ENCODE measurements at regions not wholly inside any gene's neighbourhood (a gene's known extent, or its start where the extent isn't known, plus 50 kb on each side); places are given as distances from the start of the nearest gene placed in this dataset.

DNA sequence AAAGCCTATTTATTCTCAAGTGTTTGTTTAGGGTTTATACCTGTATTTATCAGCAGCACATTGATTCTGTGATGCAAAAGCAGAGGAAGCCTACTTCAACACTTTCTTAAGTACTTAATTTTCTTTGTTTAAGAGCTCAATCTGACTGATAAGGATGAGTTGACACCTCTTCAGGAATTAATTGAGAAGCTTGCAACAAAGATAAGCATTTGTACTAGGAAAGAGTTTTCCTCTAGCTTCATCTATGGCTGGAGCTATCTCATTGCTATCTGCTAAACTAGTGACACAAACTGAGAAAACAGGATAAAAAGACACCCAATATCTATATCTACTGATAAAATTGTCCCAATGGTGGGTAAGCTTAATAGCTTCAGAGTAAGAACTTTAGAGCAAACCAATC lies 170.1 kb upstream of the SLITRK6 start:
- DNase-seq (ENCODE audit: insufficient read length, low spot score), result no peak
- no peak for FAIRE-seq
- no peak for TF ChIP-seq SPI1 (IDR thresholded peaks at IDR 0.05; ENCODE audit: low read depth, low read length)
- TF ChIP-seq TAF1 (IDR thresholded peaks at IDR 0.05; ENCODE audit: low read depth, low read length), result no peak
- TF ChIP-seq POU2F2 (IDR thresholded peaks at IDR 0.05; ENCODE audit: low read depth, low read length), result no peak
- TF ChIP-seq PAX5 (IDR thresholded peaks at IDR 0.05; ENCODE audit: insufficient read depth, low read length, severe bottlenecking), result no peak
- TF ChIP-seq POLR2A (IDR thresholded peaks at IDR 0.05; ENCODE audit: low read depth, low read length), result no peak
- no peak for TF ChIP-seq POLR2AphosphoS5 (IDR thresholded peaks at IDR 0.05; ENCODE audit: low read depth, low read length)

DNA sequence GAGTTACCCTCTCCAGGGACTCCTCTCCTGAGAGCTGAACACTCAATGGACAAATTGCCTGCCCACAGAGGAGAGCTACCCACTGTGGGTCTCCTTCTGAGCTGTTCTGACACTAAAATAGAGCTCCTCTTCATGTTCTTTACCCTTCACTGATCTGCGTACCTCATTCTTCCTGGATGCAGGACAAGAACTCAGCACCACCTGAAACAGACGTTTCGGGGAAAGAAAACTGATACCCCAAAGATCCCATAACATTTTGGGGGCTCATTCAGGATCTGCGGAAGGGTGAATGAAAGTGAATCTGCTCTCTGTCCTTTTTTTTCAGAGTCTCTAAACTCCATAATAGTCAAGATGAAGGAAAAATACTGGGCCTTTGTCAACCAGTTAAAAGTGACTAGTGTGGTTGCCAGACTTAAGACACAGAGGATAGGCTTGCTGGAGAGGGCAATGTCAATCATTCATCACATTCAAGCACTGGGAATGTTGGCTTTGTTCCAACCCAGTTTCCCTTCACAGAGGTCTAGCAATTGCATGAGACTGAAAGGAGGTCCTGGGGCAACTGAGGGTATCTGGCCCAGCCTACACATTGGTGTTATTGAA lies 136.7 kb upstream of the SLITRK6 start:
- TF ChIP-seq PAX5 (IDR thresholded peaks at IDR 0.05; ENCODE audit: insufficient read depth, low read length, severe bottlenecking) (no peak), POU2F2 (IDR thresholded peaks at IDR 0.05; ENCODE audit: low read depth, low read length) (no peak), POLR2AphosphoS5 (IDR thresholded peaks at IDR 0.05; ENCODE audit: low read depth, low read length) (no peak), SPI1 (IDR thresholded peaks at IDR 0.05; ENCODE audit: low read depth, low read length) (no peak), POLR2A (IDR thresholded peaks at IDR 0.05; ENCODE audit: low read depth, low read length) (no peak), TAF1 (IDR thresholded peaks at IDR 0.05; ENCODE audit: low read depth, low read length) (no peak)
- FAIRE-seq (no peak), DNase-seq (ENCODE audit: insufficient read length, low spot score) (no peak)

DNA sequence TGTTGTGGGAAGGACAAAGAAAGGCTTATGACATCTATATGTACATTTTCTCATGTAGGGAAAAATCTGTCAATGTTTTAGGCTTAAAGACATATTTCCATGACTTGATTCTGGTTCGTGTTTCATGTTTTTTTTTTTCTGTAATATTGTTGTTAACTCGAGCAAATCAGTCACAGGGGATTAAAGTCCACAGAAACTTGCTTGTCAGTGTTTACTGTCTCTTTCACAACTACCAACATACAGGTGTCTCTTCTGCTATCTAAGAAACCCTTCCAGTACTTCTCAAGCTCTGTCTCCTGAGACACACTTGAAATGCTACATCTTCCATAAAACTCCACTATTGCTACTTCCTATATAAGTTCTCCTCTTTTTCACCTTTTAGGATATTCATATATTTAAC lies 130.9 kb upstream of the SLITRK6 start:
- FAIRE-seq, result no peak
- DNase-seq (ENCODE audit: insufficient read length, low spot score), result no peak
- TF ChIP-seq PAX5 (IDR thresholded peaks at IDR 0.05; ENCODE audit: insufficient read depth, low read length, severe bottlenecking), result no peak
- no peak for TF ChIP-seq TAF1 (IDR thresholded peaks at IDR 0.05; ENCODE audit: low read depth, low read length)
- TF ChIP-seq POU2F2 (IDR thresholded peaks at IDR 0.05; ENCODE audit: low read depth, low read length), result no peak
- no peak for TF ChIP-seq POLR2A (IDR thresholded peaks at IDR 0.05; ENCODE audit: low read depth, low read length)
- no peak for TF ChIP-seq POLR2AphosphoS5 (IDR thresholded peaks at IDR 0.05; ENCODE audit: low read depth, low read length)
- TF ChIP-seq SPI1 (IDR thresholded peaks at IDR 0.05; ENCODE audit: low read depth, low read length), result no peak

- no peak for FAIRE-seq
- DNase-seq (ENCODE audit: insufficient read length, low spot score), result no peak
- TF ChIP-seq POU2F2 (IDR thresholded peaks at IDR 0.05; ENCODE audit: low read depth, low read length) (no peak), TAF1 (IDR thresholded peaks at IDR 0.05; ENCODE audit: low read depth, low read length) (no peak), PAX5 (IDR thresholded peaks at IDR 0.05; ENCODE audit: insufficient read depth, low read length, severe bottlenecking) (no peak)
Observed at GRCh38 chr13:85910962-85911361, 111.7 kb upstream of the SLITRK6 start.

- FAIRE-seq (no peak), DNase-seq (ENCODE audit: insufficient read length, low spot score) (no peak)
- TF ChIP-seq POU2F2 (IDR thresholded peaks at IDR 0.05; ENCODE audit: low read depth, low read length) (no peak), POLR2AphosphoS5 (IDR thresholded peaks at IDR 0.05; ENCODE audit: low read depth, low read length) (no peak)
Observed at GRCh38 chr13:85900521-85900920, 101.3 kb upstream of the SLITRK6 start.

DNA sequence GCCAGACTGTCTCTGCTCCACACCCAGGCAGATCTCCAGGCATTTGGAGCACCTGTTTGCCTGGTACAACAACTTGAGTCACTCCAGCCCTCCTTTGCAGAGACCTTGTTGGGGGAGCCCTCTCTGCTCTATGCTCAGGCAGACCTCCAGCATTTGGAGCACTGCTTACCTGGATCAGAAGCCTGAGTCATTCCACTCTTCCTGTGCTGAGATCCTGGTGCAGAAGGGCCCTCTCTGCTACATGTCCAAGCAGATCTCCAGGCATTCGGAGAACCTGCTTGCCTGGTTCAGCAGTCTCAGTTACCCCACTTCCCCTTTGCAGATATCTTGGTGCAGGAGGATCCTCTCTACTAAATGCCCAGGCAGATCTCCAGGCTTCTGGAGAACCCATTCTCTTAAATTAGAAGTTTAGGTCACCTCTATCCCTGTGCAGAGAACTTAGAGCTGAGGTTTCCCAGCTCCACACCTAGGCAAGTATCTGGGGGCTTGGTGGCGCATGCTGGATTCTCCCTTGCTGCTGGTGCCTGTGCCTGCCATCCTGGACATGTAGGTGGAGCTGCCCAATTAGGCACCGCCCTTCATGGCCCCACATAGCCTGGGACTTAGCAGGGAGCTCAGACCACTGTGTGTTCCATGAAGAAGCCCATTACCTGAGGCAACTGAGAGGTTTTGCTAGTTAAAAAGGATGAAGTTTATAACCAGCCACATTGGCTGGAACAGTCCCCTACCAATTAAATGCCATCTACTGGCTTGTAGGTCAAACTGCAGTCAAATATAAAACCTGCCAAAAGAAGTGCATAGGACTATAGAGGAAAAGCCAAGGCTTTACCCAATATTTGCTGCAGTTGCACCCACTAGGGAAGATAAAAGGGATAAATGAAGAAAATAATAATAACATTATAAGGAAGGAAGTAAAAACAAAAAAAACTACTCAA lies 97.6 kb upstream of the SLITRK6 start:
- no peak for DNase-seq (ENCODE audit: insufficient read length, low spot score)
- FAIRE-seq, result no peak

GRCh38 chr13:85887406-85887805 lies 88.2 kb upstream of the SLITRK6 start:
- no peak for DNase-seq (ENCODE audit: insufficient read length, low spot score)
- TF ChIP-seq POLR2AphosphoS5 (IDR thresholded peaks at IDR 0.05; ENCODE audit: low read depth, low read length) (no peak), POU2F2 (IDR thresholded peaks at IDR 0.05; ENCODE audit: low read depth, low read length) (no peak), TAF1 (IDR thresholded peaks at IDR 0.05; ENCODE audit: low read depth, low read length) (no peak), PAX5 (IDR thresholded peaks at IDR 0.05; ENCODE audit: insufficient read depth, low read length, severe bottlenecking) (no peak), POLR2A (IDR thresholded peaks at IDR 0.05; ENCODE audit: low read depth, low read length) (no peak), SPI1 (IDR thresholded peaks at IDR 0.05; ENCODE audit: low read depth, low read length) (no peak)
- no peak for FAIRE-seq

More for the DNA sequence above, 97.6 kb upstream of the SLITRK6 start:
- TF ChIP-seq POU2F2 (IDR thresholded peaks at IDR 0.05; ENCODE audit: low read depth, low read length), result no peak
- TF ChIP-seq POLR2A (IDR thresholded peaks at IDR 0.05; ENCODE audit: low read depth, low read length), result no peak
- TF ChIP-seq SPI1 (IDR thresholded peaks at IDR 0.05; ENCODE audit: low read depth, low read length), result no peak
- TF ChIP-seq POLR2AphosphoS5 (IDR thresholded peaks at IDR 0.05; ENCODE audit: low read depth, low read length), result no peak
- no peak for TF ChIP-seq PAX5 (IDR thresholded peaks at IDR 0.05; ENCODE audit: insufficient read depth, low read length, severe bottlenecking)
- no peak for TF ChIP-seq TAF1 (IDR thresholded peaks at IDR 0.05; ENCODE audit: low read depth, low read length)

- FAIRE-seq, result no peak
- TF ChIP-seq POLR2AphosphoS5 (IDR thresholded peaks at IDR 0.05; ENCODE audit: low read depth, low read length), result no peak
- no peak for TF ChIP-seq TAF1 (IDR thresholded peaks at IDR 0.05; ENCODE audit: low read depth, low read length)
- no peak for TF ChIP-seq POLR2A (IDR thresholded peaks at IDR 0.05; ENCODE audit: low read depth, low read length)
- DNase-seq (ENCODE audit: insufficient read length, low spot score), result no peak
Observed at GRCh38 chr13:85879014-85879413, 79.8 kb upstream of the SLITRK6 start.

DNA sequence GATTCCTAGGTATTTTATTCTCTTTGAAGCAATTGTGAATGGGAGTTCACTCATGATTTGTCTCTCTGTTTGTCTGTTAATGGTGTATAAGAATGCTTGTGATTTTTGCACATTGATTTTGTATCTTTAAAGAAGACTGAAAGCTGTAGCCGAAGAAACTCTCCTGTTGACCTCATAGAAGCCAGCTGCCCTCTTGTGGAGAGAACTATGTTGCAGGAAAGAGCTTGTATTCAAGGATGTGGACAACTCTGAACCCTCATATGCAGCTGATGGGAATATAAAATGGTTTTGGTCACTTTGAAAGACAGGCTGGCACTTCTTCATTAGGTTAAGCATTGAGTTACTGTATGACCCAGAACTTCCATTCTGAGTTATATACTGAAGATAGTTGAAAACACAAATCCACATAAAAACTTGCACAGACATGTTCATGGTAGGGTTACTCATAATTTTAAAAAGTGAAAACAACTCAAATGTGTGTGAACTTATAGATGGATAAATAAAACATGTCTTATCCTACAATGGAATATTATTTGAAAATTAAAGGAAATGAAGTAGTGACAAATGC lies 65.8 kb upstream of the SLITRK6 start:
- DNase-seq (ENCODE audit: insufficient read length, low spot score) (no peak), FAIRE-seq (no peak)
- TF ChIP-seq POU2F2 (IDR thresholded peaks at IDR 0.05; ENCODE audit: low read depth, low read length) (no peak), POLR2AphosphoS5 (IDR thresholded peaks at IDR 0.05; ENCODE audit: low read depth, low read length) (no peak), SPI1 (IDR thresholded peaks at IDR 0.05; ENCODE audit: low read depth, low read length) (no peak), POLR2A (IDR thresholded peaks at IDR 0.05; ENCODE audit: low read depth, low read length) (no peak), PAX5 (IDR thresholded peaks at IDR 0.05; ENCODE audit: insufficient read depth, low read length, severe bottlenecking) (no peak), TAF1 (IDR thresholded peaks at IDR 0.05; ENCODE audit: low read depth, low read length) (no peak)

All from GM12891 (cell line).